GM12878 (cell line): ENCODE measurements at regions not wholly inside any gene's neighbourhood (a gene's known extent, or its start where the extent isn't known, plus 50 kb on each side); places are given as distances from the start of the nearest gene placed in this dataset.

Experiments
- ATAC-seq: fragments of 200-7000 bp; cut with Tn5 transposase; 3 replicates; pipeline ENCODE4 v1.9.1; 2020; ENCODE audit warnings: mild to moderate bottlenecking, moderate library complexity
- BruUV-seq: library from RNA; stranded (reverse); fragments of 400-500 nt; replicated peaks from 2 replicates; lab custom pipeline; 2021; lab: Mats Ljungman, UMichigan
- CTCF ChIA-PET: fragments of 300-600 bp; sonication (Branson Sonifier 250); formaldehyde crosslinking; extraction: SDS; loops from one replicate; lab custom pipeline; 2021; ENCODE audit warnings: inconsistent platforms; lab: Yijun Ruan, JAX
- POLR2A ChIA-PET: fragments of 350-600 bp; formaldehyde crosslinking; extraction: SDS; loops from one replicate; lab custom pipeline; 2021; ENCODE audit warnings: inconsistent platforms; lab: Charles Lee
- RAD21 ChIA-PET: fragments of 300-600 bp; sonication (Branson Sonifier 250); formaldehyde crosslinking; loops from one replicate; lab custom pipeline; 2023; ENCODE audit warnings: antibody characterized with exemption; ENCODE audit not compliant: unreplicated experiment; lab: Charles Lee
- SMC1A ChIA-PET: fragments of 300-600 bp; sonication (Branson Sonifier 250); formaldehyde crosslinking; loops from one replicate; lab custom pipeline; 2023; ENCODE audit not compliant: unreplicated experiment, uncharacterized antibody; lab: Charles Lee
- DNase-seq: peaks from one replicate; pipeline ENCODE4 v3.0.0-alpha.2; 2011; ENCODE audit warnings: low read depth, low spot score
- FAIRE-seq: peaks from 3 replicates; lab custom pipeline; 2011; peaks lifted over from hg19 to GRCh38; lab: Jason Lieb, UNC
- H2AFZ ChIP-seq: 2 replicates; pipeline ENCODE4 v1.6.0; 2011; ENCODE audit warnings: low read depth, low read length, control low read depth; ENCODE audit not compliant: control insufficient read depth
- H3K27ac ChIP-seq: 2 replicates; pipeline ENCODE4 v1.5.1; 2011; ENCODE audit warnings: control low read depth; ENCODE audit not compliant: control insufficient read depth, insufficient read depth
- H3K27me3 ChIP-seq, 2 experiments: replicated peaks in 1 of 2; 2 replicates each; pipeline versions ENCODE4 v1.6.0 to v1.6.1; 2011; ENCODE audit warnings: low read length in 1 of 2; ENCODE audit not compliant: control insufficient read depth in 2 of 2, insufficient read depth in 2 of 2
- H3K36me3 ChIP-seq, 2 experiments: 2 replicates each; pipeline ENCODE4 v1.5.1; 2011; ENCODE audit warnings: low read length in 1 of 2; ENCODE audit not compliant: control insufficient read depth in 2 of 2, insufficient read depth in 2 of 2
- H3K4me1 ChIP-seq: 2 replicates; pipeline ENCODE4 v1.6.1; 2011; ENCODE audit warnings: mild to moderate bottlenecking, low read length, moderate library complexity, mixed read lengths; ENCODE audit not compliant: control insufficient read depth, insufficient read depth
- H3K4me2 ChIP-seq: 2 replicates; pipeline ENCODE4 v1.6.0; 2011; ENCODE audit warnings: control low read depth; ENCODE audit not compliant: control insufficient read depth, insufficient read depth
- H3K4me3 ChIP-seq: fragments of 200-600 bp; sonication (generic); 2 replicates; pipeline ENCODE4 v1.5.1; 2016
- H3K79me2 ChIP-seq: 2 replicates; pipeline ENCODE4 v1.6.0; 2011; ENCODE audit warnings: low read length; ENCODE audit not compliant: control insufficient read depth, insufficient read depth
- H3K9ac ChIP-seq: 2 replicates; pipeline ENCODE4 v1.8.0; 2011; ENCODE audit warnings: low read length, control low read depth, mixed read lengths; ENCODE audit not compliant: control insufficient read depth, insufficient read depth
- H3K9me3 ChIP-seq: replicated peaks from 3 replicates; pipeline ENCODE4 v1.5.1; 2011; ENCODE audit warnings: mild to moderate bottlenecking, low read length; ENCODE audit not compliant: control insufficient read depth, insufficient read depth
- H4K20me1 ChIP-seq: 2 replicates; pipeline ENCODE4 v1.6.0; 2011; ENCODE audit not compliant: control insufficient read depth, insufficient read depth
- ATF2 ChIP-seq: IDR thresholded peaks from 2 replicates; pipeline ENCODE4 v1.6.1; 2012; ENCODE audit warnings: low read length, inconsistent platforms
- CBFB ChIP-seq: IDR thresholded peaks from 2 replicates; pipeline ENCODE4 v1.6.1; 2016; ENCODE audit warnings: antibody characterized with exemption, low read depth
- EED ChIP-seq: sonication (generic); IDR thresholded peaks from 2 replicates; pipeline ENCODE4 v1.6.1; 2016; ENCODE audit warnings: antibody characterized with exemption, low read depth
- ETV6 ChIP-seq, 2 experiments: fragments of 450-650 bp in 1 of 2; IDR thresholded peaks in 1 of 2; conservative IDR thresholded peaks in 1 of 2; 2 replicates each; pipeline ENCODE4 v1.6.1; 2014; ENCODE audit warnings: antibody characterized with exemption in 1 of 2, borderline replicate concordance in 1 of 2, low read depth in 1 of 2, mild to moderate bottlenecking in 1 of 2, moderate library complexity in 1 of 2
- KAT2A ChIP-seq: conservative IDR thresholded peaks from 2 replicates; pipeline ENCODE4 v1.6.1; 2011; ENCODE audit warnings: low read depth, low read length; ENCODE audit not compliant: control insufficient read depth
- NR2C1 ChIP-seq: fragments of 450-650 bp; IDR thresholded peaks from 2 replicates; pipeline ENCODE4 v1.6.1; 2017; ENCODE audit warnings: antibody characterized with exemption, mild to moderate bottlenecking, moderate library complexity
- NRF1 ChIP-seq: conservative IDR thresholded peaks from 2 replicates; pipeline ENCODE4 v1.6.1; 2011; ENCODE audit warnings: mild to moderate bottlenecking, low read depth, low read length, improper control_type of control experiment
- RAD51 ChIP-seq: fragments of 450-650 bp; IDR thresholded peaks from 2 replicates; pipeline ENCODE4 v1.6.1; 2016; ENCODE audit warnings: moderate library complexity, mild to moderate bottlenecking, inconsistent platforms
- RB1 ChIP-seq: fragments of 450-650 bp; formaldehyde crosslinking; IDR thresholded peaks from 2 replicates; pipeline ENCODE4 v1.6.1; 2017; ENCODE audit warnings: mild to moderate bottlenecking, borderline replicate concordance
- SP1 ChIP-seq: IDR thresholded peaks from one replicate; pipeline ENCODE4 v1.6.1; 2011; ENCODE audit warnings: low read depth, low read length
- SRF ChIP-seq, 2 experiments: IDR thresholded peaks; 2 replicates each; pipeline ENCODE4 v1.6.1; 2011; ENCODE audit warnings: low read depth in 2 of 2, low read length in 2 of 2, mild to moderate bottlenecking in 1 of 2, moderate library complexity in 1 of 2
- WGBS: methylation state at CpG from one replicate; pipeline ENCODE4 v1.1.6; 2016; ENCODE audit warnings: low lambda C conversion rate; ENCODE audit not compliant: insufficient replicate concordance, insufficient coverage; ENCODE audit errors: missing lambda C conversion rate; 5-methylcytosine and 5-hydroxymethylcytosine counted together
- in situ Hi-C: fragments of 300-500 bp; cut with MboI; formaldehyde crosslinking; loops from 9 replicates; pipeline ENCODE4 v1.14.3; 2018; ENCODE audit warnings: mixed read lengths
- intact Hi-C: fragments of 100-400 bp; cut with micrococcal nuclease; formaldehyde crosslinking; loops from one replicate; pipeline ENCODE4 v1.14.2; 2022; ENCODE audit not compliant: unreplicated experiment

- DNase-seq: no peak
- Histone ChIP-seq H3K27ac (no peak overlapping the region), H3K9me3 (no peaks in the 10 kb centered on the region; the same call in 2 of the 3 replicates), H3K4me2 (no peak overlapping the region), H3K4me3 (no peak overlapping the region), H4K20me1 (no peaks in the 10 kb centered on the region), H2AFZ (no peak overlapping the region), H3K36me3 (no peaks in the 10 kb centered on the region), H3K79me2 (no peaks in the 10 kb centered on the region), H3K27me3 (no peaks in the 10 kb centered on the region), H3K4me1 (no peaks in the 10 kb centered on the region), H3K9ac (no peak overlapping the region)
- SMC1A ChIA-PET: no interaction called here
- CTCF ChIA-PET: no interaction called here
- TF ChIP-seq NRF1: no peak
- TF ChIP-seq CBFB: no peak
- no peak for TF ChIP-seq KAT2A
- no peak for TF ChIP-seq RB1
- no peak for TF ChIP-seq ETV6 (conservative IDR thresholded peaks at IDR 0.05 in 1 of 2, IDR thresholded peaks at IDR 0.05 in 1 of 2; ENCODE audit: borderline replicate concordance in 1 of 2, low read depth in 1 of 2)
- no peak for TF ChIP-seq SP1
- TF ChIP-seq RAD51: no peak
- TF ChIP-seq EED: no peak
- TF ChIP-seq NR2C1: no peak
- TF ChIP-seq SRF (IDR thresholded peaks at IDR 0.05; ENCODE audit: low read depth in 2 of 2, low read length in 2 of 2): no peak
- no peak for TF ChIP-seq ATF2
- RAD21 ChIA-PET: no interaction called here
- in situ Hi-C loops: no loop called here
- no TSS peak for BruUV-seq
- POLR2A ChIA-PET: no interaction called here
- no peak for ATAC-seq
- intact Hi-C loops: no loop called here
- 64% methylated on average over 11 of the region's 12 CpGs for WGBS
- FAIRE-seq: no peak
Observed at GRCh38 chr3:164818318-164818717, 260.0 kb downstream of the SI start.
